Activated CD8-positive, alpha-beta memory T cell treated with anti-CD3 and anti-CD28 coated beads for 48 hours (primary cell): ENCODE measurements at regions not wholly inside any gene's neighbourhood (a gene's known extent, or its start where the extent isn't known, plus 50 kb on each side); places are given as distances from the start of the nearest gene placed in this dataset.

Experiments
- DNase-seq, 3 experiments: peaks; one replicate each; pipeline ENCODE4 v3.0.0-alpha.2; 2020; ENCODE audit warnings: low read depth in 2 of 3, low spot score in 2 of 3

DNA sequence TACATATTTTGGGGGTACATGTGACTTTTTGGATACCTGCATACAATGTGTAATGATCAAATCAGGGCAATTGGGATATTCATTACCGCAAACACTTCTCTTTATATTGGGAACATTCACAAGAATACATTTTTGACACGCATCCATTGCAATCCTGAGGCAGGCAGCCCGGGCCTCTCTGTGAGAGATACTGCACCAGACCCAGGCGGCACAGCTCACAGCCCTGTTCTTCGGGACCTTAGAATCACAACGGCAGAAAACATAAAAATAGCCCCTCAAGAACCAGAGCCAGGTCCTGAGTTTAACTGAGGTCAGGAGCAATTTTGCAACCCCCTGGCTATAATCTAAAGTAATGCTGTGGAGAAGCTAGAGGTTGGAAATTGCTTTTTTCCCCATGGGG is 90.8 kb upstream of the PGBD5 start:
- DNase-seq, result no peak

DNA sequence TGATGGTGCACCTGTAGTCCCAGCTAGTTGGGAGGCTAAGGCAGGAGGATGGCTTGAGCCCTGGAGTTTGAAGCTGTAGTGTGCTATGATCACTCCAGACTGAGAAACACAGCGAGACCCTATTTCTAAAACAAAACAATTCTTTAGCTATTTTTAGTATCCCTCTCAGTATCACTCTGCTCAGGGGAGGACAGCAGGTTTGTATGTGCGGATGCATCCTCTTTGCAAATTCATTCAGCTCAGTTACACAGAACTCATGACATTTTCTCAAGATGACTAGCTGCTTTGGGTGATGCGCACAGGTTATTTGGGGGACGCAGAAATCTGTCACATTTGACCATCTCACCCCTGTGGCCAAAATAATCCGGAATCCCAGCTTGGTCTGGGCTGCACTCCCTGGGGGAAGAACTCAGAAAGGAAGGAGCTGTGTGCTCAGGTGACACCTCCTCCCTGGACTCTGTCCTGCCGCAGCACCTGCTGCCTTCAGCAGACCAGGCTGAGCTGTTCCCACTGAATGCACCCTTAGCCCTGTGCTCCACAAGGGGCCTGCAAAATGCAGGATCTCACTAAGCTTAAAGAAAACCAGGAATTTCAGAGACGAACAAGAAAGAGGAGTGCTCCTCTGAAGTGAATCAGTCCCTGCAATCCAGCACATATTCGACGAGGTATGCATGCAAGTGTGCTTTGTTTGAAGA is 89.5 kb upstream of the PGBD5 start:
- no peak for DNase-seq

DNA sequence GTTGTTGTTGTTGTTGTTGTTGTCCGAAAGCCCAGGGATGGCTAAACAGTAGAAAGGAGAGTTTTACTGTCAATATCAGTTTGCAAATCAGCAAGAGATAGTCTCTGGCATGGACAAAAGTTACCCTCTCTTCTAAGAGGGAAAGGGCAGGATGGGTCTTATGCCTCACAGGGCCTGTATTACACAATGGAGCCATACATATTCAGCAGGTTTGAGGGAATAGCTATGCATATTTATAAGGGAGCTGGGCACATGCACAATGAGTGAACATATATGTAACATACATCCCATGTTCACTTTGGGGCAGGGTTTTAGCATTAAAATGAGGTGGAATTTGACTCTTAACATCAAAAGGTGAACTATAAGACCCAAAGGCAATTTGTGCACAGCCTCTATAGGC is 84.4 kb upstream of the PGBD5 start:
- no peak for DNase-seq

DNA sequence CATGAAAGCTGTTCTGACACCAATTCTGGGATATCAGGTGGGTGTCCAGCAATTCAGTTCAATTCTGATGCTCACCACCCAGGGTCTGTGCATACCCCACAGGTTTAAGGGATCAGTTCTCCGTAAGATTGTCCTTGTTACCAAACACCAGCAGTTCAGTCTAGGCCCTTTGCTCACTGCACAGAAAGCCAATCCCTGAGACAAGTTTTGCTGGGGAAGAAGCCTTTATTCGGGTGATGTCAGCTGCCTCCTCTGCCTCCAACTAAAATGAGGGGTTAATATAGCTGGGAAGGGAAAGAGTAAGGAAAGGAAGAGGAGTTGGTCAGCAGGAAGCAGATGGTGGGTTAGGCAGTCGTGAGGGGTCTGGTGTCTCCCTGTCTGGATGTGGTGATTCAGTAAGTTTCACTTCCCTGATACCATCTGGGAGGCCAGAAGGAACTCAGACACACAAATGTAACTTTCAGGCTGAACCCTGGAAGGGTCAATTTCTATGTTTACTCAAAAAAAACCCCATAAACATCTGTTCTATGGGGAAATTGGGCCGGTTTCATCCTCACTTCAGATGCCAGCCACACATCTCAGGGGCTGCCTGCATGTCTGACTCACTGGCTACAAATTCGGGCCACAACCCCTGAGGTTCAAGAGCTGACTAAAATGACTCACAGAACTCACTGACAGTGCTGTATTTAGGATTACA is 83.3 kb upstream of the PGBD5 start:
- no peak for DNase-seq

DNA sequence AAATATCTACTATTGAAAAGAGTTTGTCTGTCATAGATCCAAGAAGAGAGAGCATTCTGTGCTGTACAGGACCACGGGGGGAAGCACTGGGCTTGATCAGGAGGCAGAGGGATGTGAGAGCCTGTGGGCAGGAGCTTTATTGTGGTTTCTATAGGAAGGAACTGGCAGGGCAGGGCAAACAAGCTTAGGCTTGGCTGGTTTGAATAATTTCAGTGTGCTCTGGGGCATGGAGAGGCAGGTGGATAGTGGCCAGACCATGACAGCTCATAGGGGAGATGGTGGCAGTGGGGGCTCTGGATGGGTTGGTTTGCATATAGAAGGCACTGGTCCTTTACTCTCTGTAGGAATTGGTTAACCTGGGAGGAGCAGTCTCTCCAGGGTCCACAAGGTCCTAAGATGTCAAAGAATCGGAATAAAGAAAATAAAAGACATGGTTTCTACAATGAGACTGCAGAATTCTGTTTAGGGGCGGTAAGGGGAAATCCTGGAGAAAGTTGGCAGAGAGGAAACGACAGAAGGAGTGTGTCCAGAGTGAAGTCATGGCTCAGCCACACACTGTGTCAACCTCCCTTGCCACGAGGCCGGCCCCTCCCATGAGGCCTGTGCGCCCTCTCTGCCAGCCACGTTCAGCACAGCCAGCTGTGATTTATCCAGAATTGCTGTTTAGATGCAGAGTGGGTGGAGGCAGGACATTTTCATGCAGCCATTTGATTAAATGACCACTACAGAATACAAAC is 81.7 kb upstream of the PGBD5 start:
- no peak for DNase-seq

DNA sequence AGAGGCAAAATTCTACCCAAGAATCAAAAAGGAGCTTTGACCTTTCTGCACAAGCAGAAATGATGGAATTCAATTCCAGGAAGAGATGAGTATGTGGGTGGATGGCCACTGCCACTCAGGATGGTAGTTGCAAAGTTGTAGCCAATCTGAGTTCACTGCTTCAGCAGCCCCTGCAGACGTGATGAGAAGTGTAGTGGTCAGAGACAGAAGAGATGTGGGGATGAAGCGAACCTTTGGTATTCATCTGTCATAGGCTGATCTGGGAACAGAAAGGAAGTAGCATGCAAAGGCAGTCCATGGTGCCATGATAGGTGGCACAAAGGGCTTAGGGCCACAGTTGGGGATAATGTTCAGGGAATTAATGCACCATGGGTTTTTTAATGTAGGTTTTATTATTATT is 81.1 kb upstream of the PGBD5 start:
- DNase-seq, result no peak

DNA sequence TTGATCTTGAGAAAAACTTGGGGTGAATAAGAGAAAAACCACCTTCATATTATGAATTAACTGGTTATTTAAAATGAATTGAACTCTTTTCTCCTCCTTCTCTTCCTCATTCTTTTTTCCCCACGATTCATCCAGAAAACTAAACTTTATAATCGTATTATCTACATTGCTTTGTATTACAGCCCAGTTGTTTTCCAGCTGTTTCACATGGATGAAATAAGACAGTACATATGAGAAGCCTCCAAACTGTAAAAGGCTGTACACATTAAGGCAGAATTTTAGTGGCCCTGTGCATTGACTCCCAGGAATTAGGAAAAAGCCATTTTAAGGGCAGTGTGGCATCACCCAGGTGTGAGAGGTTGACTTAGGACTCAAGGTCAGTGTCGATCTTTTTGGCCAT is 80.3 kb upstream of the PGBD5 start:
- DNase-seq, result no peak

DNA sequence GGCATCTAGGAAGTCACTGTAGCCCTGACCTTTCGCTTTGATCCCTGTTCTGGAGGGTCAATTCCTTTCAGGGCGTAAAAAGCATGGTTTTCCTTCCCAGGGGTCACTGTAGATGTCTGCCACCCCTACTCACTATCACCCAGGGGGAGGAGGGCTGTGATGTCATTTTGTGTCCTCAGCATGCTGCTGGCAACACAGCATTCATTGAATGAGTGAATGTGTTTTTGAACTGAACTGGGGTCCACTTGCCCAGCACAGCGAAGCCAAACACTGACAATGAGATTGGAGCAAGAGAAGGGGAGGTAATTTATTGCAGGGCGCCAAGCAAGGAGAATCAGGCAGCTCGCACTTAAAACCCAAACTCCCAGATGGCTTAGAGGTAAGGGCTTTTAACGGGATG is 78.2 kb upstream of the PGBD5 start:
- no peak for DNase-seq

DNA sequence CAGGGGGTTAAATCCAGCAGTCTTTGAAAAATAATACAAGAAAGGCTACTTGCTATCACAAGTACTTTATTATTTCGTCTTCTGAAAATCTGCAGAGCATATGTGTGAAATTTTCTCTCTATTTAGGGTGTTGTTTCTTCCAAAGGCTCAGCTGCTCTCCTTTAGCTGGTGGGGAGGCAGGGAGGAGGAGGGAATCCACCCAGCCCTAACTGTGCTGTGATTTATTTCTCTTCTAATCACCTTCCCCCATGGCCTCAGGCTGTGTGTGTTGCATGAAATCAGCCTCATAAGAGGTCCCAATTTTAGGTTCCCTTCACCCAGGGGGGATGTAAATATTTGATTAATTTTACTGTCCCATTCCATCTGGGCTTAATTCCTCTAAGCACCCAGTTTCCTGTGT is 77.6 kb upstream of the PGBD5 start:
- no peak for DNase-seq

DNA sequence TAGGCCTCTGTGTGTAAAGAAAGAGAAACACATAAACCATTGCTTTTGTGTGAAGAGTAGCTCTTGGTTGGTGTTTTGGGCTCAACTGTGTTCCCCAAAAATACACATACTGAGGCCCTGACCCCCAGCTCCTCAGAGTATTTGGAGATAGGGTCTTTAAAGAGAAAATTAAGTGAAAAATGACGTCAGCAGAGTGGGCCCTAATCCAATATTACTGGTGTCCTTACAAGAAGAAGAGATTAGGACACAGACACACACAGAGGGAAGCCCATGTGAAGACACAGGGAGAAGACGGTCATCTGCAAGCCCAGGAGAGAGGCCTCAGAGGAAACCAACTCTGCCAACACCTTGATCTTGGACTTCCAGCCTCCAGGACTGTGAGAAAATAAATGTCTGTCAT is 76.9 kb upstream of the PGBD5 start:
- no peak for DNase-seq

DNA sequence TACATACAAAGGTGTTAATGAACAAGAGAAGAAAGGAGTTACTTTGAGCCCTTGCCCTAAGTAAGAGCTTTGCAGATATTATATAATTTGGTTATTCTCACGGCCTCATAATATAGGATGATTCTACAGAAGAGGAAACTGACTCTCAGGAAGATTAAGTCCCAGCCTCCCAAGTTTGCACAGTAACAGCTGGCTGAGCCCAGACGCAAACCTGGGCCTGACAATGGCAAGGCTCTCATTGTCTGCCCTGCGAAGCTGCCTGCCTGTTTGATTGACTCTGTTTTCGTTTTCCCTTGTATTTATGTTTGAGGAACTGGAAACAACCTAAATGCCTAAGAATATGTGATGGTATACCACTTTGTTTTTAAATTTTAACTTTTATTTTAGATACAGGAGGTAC is 76.2 kb upstream of the PGBD5 start:
- DNase-seq, result no peak

DNA sequence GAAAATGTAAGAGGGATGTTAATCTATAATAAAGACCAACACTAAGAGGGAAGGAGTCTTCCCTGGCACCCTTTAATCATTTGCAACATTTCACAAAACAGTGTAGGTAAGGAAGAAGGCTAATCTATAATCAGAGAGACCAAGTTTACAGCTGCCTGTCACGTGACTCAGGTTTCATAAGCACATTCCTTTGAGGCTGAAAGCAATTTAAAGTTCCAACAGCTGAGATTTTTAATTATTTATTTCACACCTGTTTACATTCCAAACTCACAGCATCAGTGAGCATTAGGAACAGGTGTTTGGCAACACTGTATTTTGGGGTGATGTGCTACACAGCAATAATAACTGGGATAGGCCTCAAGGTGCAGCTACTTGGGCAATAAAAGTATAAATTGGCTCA is 75.7 kb upstream of the PGBD5 start:
- DNase-seq, result no peak

DNA sequence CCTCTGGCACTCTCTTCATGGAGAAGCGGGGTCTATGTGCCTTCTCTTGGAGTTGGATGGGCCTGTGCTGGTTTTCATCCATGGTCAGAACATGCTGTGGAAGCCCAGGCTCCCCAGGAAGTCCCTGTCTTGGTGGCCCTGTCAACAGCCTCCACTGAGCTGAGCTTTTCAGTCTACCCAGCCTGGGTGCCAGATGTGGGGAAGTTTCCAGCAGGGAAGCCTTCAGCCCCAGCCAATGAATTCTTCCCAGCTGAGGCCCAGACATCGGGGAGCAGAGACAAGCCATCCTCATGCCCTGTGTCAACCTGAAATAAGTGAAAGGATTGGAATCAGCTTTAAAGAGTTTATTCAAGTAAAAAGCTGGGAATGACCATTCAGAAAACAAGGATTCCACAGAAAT is 75.1 kb upstream of the PGBD5 start:
- no peak for DNase-seq

DNA sequence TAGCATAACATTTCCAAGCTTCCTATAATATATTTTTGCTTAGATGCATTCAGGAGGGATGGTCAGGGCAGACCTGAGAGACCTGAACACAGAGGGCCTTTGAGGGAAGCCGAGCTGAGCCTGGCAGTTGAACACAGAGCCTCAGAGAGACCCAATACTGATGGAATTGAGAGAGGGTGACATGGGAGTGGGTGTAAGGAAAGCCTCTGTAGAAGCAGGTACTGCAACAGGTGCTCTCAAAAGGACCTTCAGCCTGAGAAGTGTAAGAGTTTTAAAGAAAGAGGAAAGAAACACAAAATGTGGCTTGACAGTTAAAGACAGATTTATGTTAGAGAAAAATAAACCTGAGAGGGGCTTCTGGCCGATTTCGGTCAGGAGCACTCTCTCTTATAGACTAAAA is 73.9 kb upstream of the PGBD5 start:
- DNase-seq, result no peak

DNA sequence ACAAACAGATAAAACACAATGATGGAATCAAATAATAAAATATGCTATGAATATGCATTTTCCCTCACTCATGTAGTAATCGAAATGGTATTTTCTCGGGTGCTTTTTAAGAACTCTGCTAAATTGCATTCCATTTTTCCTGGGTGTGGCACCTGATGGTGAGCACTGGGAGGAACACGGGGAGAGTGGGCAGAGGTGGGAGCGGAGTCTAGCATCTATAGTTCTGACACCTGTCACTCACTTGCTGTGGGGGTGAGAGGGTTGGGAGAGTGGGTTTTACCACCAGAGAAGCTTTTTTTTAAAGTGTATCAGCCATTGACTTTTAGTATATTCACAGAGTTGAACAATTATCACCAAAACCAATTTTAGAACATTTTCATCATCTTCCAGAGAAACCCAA is 73.4 kb upstream of the PGBD5 start:
- DNase-seq, result no peak

DNA sequence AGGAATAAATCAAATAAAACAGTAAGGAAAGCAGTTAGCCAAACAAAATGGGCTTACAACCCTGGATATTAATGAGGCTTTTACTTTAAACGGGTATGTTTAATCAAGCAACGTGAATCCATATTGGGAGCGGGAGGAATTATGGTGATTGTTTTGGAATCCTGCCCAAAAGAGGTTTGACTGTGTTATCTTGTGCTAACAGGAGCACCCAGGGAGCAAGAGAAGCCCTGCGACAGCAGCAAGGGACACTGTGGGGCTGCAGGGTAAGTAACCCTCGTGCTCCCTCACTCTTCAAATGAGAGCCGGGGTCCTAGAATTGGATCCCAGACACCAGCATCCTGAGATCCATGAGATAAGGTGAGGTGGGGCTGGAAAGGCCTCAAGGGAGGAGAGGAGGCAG is 72.6 kb upstream of the PGBD5 start:
- no peak for DNase-seq

DNA sequence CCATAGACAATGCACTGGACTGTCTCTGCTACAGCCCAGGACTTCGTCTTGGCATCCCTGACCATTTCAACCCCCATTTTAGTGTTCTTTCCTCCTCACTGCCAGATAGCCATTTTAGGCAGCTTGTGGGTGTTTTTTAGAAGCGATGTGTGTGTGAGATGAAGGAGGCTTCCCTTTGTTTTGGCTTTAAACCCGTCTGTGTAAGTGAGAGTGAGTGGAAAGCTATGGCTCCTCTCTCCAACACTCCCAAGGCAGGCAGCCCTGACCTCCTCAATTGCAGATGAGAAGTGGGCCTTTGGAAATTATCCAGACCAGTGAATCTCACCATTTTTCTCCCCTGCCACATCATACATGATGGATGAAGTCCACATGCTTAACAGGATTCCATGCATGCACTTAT is 70.3 kb upstream of the PGBD5 start:
- DNase-seq, result no peak

DNA sequence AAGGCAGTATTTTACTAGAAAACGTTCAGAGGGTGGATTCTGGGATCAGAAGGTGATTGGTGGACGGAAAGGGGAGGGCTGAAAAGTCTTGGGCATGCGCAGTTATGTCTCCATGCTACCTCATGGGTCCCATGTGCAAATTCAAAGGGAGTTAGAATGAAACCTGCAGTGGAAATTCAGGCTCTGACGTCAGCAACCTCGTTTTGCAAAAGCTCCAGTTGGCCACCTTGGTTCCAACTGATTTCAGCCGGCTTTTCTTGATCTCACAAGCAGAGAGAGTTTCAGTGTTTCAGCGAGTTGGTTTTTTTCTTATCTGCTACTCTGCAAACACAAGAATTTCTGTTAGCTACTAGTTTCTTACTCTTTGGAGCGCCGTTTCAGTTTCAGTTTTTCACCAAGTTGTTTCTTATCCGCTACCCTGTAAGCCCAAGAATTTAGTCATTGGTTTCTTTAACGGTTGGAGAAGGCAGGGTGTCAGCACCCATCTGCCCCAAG is 69.8 kb upstream of the PGBD5 start:
- DNase-seq, result no peak

DNA sequence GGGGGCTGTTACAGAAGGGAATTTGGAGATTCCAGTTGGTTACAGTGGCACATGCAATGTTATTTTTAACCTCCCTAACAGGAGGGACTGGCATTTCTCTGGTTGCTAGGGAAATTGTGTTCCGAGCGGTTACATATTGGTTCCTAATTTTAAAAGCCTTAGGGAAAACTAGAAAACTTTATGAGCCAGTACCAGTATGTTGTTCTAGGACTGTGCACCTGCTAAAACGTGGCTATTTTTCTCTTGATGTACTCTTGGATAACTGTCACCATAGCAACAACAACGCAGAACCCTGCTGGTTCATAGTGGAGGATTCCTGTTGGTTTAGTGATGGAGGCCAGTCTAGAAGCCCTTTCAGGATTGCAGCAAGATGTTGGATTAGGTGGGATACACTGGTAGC is 68.9 kb upstream of the PGBD5 start:
- no peak for DNase-seq

DNA sequence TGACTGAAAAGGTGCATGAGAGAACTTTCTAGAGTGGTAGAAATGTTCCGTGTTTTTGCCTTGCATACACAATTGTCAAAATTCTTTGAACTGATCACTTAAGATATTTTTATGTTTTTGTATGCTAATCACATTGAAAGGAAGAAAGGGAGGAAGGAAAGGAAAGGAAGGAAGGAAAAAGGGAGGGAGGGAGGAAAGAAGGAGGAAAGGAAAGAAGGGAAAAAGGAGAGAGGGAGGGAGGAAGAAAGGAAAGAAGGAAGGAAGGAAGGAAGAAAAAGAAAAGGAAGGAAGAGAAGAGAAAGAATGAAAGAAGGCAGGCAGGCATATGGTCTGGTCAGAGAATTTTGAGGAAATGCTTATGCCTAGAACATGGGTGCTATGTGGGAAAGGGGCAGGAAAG is 68.4 kb upstream of the PGBD5 start:
- DNase-seq, result no peak

DNA sequence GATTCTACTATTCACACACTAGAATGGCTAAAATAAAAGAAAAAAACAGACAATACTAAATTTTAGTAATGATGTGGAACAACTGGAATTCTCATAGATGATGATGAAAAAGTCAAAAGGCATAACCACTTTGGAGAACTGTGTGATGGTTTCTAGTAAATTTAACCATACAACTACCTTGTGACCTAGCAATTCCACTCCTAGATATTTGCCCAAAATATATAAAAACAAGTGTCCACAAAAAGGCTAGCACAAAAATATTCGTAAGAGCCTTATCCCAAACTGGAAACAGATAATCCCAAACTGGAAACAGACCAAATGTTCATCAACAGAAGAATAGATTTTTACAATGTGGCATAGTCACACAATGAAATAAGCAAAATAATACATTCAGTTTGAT is 67.9 kb upstream of the PGBD5 start:
- DNase-seq, result no peak

DNA sequence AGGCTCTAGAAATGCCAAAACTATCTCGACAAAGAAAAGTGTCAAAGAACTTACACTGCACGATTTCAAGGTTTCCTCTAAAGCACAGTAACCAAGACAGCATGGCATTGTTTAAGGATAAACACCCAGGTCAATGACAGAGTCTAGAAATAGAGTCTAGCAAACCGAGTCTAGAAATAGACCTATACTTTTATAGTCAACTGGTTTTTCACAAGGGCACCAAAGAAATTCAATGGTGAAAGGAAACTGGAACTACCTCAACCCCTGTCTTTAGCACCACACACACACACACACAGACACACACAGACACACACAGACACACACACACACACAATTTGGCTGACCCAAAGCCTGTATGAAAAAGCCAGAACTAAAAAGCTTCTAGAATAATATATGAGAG is 67.1 kb upstream of the PGBD5 start:
- DNase-seq, result no peak
